ENCODE measurements at regions not wholly inside any gene's neighbourhood (a gene's known extent, or its start where the extent isn't known, plus 50 kb on each side); places are given as distances from the start of the nearest gene placed in this dataset.
"Not testable (repeated sequence)": the region's sequence is repeated elsewhere in the genome, so short reads cannot be mapped to it uniquely, and the experiment has no call there.

- no peak for DNase-seq (ENCODE audit: low spot score)
- no peaks in the 10 kb centered on the region for H3K36me3 ChIP-seq (ENCODE audit: control insufficient read depth in 4 of 4, insufficient read depth in 3 of 4, low read depth in 1 of 4, low read length in 3 of 4)
- 22% methylated on average over 4 of the region's 4 CpGs for WGBS
- H3K4me3 ChIP-seq (ENCODE audit: low read depth in 1 of 3, low read length in 3 of 3) = no peak overlapping the region
- no peaks in the 10 kb centered on the region for H3K9me3 ChIP-seq (ENCODE audit: control insufficient read depth in 4 of 4, low read length in 3 of 4)
- peak overlapping the region in 1 of 2 donors; percentile 16 for H3K9ac ChIP-seq (ENCODE audit: low read depth in 1 of 2, low read length in 2 of 2)
- H3K27ac ChIP-seq (ENCODE audit: low read depth in 1 of 2, low read length in 2 of 2) = peak overlapping the region; percentile 54 to 60
- peaks cover 0 to 15% (median 9%) of the 10 kb centered on the region in 4 donors for H3K4me1 ChIP-seq (ENCODE audit: control insufficient read depth in 4 of 4, insufficient read depth in 4 of 4, low read length in 3 of 4)
- TF ChIP-seq YY1 (IDR thresholded peaks at IDR 0.05) = no peak
- peak; percentile 85 to 94 for TF ChIP-seq RXRA (IDR thresholded peaks at IDR 0.05)
- no peak for TF ChIP-seq CTCF (IDR thresholded peaks at IDR 0.05; ENCODE audit: low read depth, low read length, missing input control)
- peak; percentile 58 for TF ChIP-seq HNF4G (IDR thresholded peaks at IDR 0.05)
- TF ChIP-seq TAF1 (conservative IDR thresholded peaks at IDR 0.05) = no peak
- peak; percentile 69 for TF ChIP-seq ZBTB33 (IDR thresholded peaks at IDR 0.05)
- TF ChIP-seq FOXA2 (IDR thresholded peaks at IDR 0.05) = peak; percentile 33
- peak; percentile 85 to 91 for TF ChIP-seq HNF4A (conservative IDR thresholded peaks at IDR 0.05)
- no peak for TF ChIP-seq REST (IDR thresholded peaks at IDR 0.05)
- TF ChIP-seq FOXA1 (IDR thresholded peaks at IDR 0.05) = no peak
- peak in 1 of 2 donors; percentile 41 for TF ChIP-seq GABPA (IDR thresholded peaks at IDR 0.05 in 1 of 2, conservative IDR thresholded peaks at IDR 0.05 in 1 of 2)
- peak; percentile 74 for TF ChIP-seq SP1 (IDR thresholded peaks at IDR 0.05)
- peak; percentile 94 for TF ChIP-seq NR2F2 (IDR thresholded peaks at IDR 0.05)
- peak; percentile 51 to 66 for TF ChIP-seq RAD21 (IDR thresholded peaks at IDR 0.05)
- peak; percentile 80 for TF ChIP-seq MAX (IDR thresholded peaks at IDR 0.05)
- peak; percentile 86 for TF ChIP-seq ATF3 (IDR thresholded peaks at IDR 0.05)
- peak; percentile 94 to 95 for TF ChIP-seq JUND (IDR thresholded peaks at IDR 0.05)
- peak in 1 of 2 donors; percentile 74 for TF ChIP-seq EGR1 (IDR thresholded peaks at IDR 0.05; ENCODE audit: low read depth in 2 of 2)
- no peaks in the 10 kb centered on the region for H3K27me3 ChIP-seq (ENCODE audit: control insufficient read depth in 4 of 4, insufficient read depth in 4 of 4, low read length in 3 of 4)
These were observed 79.6 kb upstream of the KLF4 start for GRCh38 chr9:107569174-107569573.

GRCh38 chr9:107568406-107568805 is 78.8 kb upstream of the KLF4 start:
- 95% methylated on average over 10 of the region's 10 CpGs for WGBS
- DNase-seq (ENCODE audit: low spot score); H3K27me3 ChIP-seq (ENCODE audit: control insufficient read depth in 4 of 4, insufficient read depth in 4 of 4, low read length in 3 of 4); H3K4me3 ChIP-seq (ENCODE audit: low read depth in 1 of 3, low read length in 3 of 3); H3K9ac ChIP-seq (ENCODE audit: low read depth in 1 of 2, low read length in 2 of 2); H3K27ac ChIP-seq (ENCODE audit: low read depth in 1 of 2, low read length in 2 of 2); H3K36me3 ChIP-seq (ENCODE audit: control insufficient read depth in 4 of 4, insufficient read depth in 3 of 4, low read depth in 1 of 4, low read length in 3 of 4); H3K9me3 ChIP-seq (ENCODE audit: control insufficient read depth in 4 of 4, low read length in 3 of 4): not testable (repeated sequence)
- H3K4me1 ChIP-seq (ENCODE audit: control insufficient read depth in 4 of 4, insufficient read depth in 4 of 4, low read length in 3 of 4) = peaks cover 0 to 15% (median 9%) of the 10 kb centered on the region in 4 donors
